ENCODE measurements at regions not wholly inside any gene's neighbourhood (a gene's known extent, or its start where the extent isn't known, plus 50 kb on each side); places are given as distances from the start of the nearest gene placed in this dataset.

GRCh38 chr15:96146726-96147125 is 183.8 kb upstream of the NR2F2 start:
- TF ChIP-seq, protein P1, sequence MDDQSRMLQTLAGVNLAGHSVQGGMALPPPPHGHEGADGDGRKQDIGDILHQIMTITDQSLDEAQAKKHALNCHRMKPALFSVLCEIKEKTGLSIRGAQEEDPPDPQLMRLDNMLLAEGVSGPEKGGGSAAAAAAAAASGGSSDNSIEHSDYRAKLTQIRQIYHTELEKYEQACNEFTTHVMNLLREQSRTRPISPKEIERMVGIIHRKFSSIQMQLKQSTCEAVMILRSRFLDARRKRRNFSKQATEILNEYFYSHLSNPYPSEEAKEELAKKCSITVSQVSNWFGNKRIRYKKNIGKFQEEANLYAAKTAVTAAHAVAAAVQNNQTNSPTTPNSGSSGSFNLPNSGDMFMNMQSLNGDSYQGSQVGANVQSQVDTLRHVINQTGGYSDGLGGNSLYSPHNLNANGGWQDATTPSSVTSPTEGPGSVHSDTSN (IDR thresholded peaks at IDR 0.05): no peak
- TF ChIP-seq EZH2phosphoT487 (IDR thresholded peaks at IDR 0.05; ENCODE audit: borderline replicate concordance, low read depth) (no peak), MXI1 (IDR thresholded peaks at IDR 0.05; ENCODE audit: low read depth, low read length) (no peak), MEF2A (IDR thresholded peaks at IDR 0.05; ENCODE audit: borderline replicate concordance, low read depth) (no peak), TEAD4 (IDR thresholded peaks at IDR 0.05; ENCODE audit: borderline replicate concordance, insufficient read depth) (no peak), RCOR1 (IDR thresholded peaks at IDR 0.05; ENCODE audit: low read length) (no peak), FOXJ3 (CRISPR knock-in tag; IDR thresholded peaks at IDR 0.05) (no peak), ELF1 (IDR thresholded peaks at IDR 0.05) (no peak), POLR2AphosphoS5 (IDR thresholded peaks at IDR 0.05; ENCODE audit: low read depth, low read length) (no peak), MAX (IDR thresholded peaks at IDR 0.05; ENCODE audit: low read depth) (no peak), GATA2 (CRISPR knock-in tag; IDR thresholded peaks at IDR 0.05) (no peak), GABPA (IDR thresholded peaks at IDR 0.05; ENCODE audit: low read depth) (no peak)
- TF ChIP-seq, protein P2, sequence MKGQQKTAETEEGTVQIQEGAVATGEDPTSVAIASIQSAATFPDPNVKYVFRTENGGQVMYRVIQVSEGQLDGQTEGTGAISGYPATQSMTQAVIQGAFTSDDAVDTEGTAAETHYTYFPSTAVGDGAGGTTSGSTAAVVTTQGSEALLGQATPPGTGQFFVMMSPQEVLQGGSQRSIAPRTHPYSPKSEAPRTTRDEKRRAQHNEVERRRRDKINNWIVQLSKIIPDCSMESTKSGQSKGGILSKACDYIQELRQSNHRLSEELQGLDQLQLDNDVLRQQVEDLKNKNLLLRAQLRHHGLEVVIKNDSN (IDR thresholded peaks at IDR 0.05; ENCODE audit: borderline replicate concordance, low read depth): no peak
- TF ChIP-seq, protein P3, sequence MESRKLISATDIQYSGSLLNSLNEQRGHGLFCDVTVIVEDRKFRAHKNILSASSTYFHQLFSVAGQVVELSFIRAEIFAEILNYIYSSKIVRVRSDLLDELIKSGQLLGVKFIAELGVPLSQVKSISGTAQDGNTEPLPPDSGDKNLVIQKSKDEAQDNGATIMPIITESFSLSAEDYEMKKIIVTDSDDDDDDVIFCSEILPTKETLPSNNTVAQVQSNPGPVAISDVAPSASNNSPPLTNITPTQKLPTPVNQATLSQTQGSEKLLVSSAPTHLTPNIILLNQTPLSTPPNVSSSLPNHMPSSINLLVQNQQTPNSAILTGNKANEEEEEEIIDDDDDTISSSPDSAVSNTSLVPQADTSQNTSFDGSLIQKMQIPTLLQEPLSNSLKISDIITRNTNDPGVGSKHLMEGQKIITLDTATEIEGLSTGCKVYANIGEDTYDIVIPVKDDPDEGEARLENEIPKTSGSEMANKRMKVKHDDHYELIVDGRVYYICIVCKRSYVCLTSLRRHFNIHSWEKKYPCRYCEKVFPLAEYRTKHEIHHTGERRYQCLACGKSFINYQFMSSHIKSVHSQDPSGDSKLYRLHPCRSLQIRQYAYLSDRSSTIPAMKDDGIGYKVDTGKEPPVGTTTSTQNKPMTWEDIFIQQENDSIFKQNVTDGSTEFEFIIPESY (IDR thresholded peaks at IDR 0.05; ENCODE audit: borderline replicate concordance, low read depth): no peak
- TF ChIP-seq, protein P4, sequence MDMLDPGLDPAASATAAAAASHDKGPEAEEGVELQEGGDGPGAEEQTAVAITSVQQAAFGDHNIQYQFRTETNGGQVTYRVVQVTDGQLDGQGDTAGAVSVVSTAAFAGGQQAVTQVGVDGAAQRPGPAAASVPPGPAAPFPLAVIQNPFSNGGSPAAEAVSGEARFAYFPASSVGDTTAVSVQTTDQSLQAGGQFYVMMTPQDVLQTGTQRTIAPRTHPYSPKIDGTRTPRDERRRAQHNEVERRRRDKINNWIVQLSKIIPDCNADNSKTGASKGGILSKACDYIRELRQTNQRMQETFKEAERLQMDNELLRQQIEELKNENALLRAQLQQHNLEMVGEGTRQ (IDR thresholded peaks at IDR 0.05; ENCODE audit: borderline replicate concordance, low read depth, low read length): no peak
- TF ChIP-seq, protein P5, sequence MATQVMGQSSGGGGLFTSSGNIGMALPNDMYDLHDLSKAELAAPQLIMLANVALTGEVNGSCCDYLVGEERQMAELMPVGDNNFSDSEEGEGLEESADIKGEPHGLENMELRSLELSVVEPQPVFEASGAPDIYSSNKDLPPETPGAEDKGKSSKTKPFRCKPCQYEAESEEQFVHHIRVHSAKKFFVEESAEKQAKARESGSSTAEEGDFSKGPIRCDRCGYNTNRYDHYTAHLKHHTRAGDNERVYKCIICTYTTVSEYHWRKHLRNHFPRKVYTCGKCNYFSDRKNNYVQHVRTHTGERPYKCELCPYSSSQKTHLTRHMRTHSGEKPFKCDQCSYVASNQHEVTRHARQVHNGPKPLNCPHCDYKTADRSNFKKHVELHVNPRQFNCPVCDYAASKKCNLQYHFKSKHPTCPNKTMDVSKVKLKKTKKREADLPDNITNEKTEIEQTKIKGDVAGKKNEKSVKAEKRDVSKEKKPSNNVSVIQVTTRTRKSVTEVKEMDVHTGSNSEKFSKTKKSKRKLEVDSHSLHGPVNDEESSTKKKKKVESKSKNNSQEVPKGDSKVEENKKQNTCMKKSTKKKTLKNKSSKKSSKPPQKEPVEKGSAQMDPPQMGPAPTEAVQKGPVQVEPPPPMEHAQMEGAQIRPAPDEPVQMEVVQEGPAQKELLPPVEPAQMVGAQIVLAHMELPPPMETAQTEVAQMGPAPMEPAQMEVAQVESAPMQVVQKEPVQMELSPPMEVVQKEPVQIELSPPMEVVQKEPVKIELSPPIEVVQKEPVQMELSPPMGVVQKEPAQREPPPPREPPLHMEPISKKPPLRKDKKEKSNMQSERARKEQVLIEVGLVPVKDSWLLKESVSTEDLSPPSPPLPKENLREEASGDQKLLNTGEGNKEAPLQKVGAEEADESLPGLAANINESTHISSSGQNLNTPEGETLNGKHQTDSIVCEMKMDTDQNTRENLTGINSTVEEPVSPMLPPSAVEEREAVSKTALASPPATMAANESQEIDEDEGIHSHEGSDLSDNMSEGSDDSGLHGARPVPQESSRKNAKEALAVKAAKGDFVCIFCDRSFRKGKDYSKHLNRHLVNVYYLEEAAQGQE (IDR thresholded peaks at IDR 0.05; ENCODE audit: low read depth, low read length): no peak
- ChIA-PET POLR2A (no interaction called here), CTCF (no interaction called here)
- Histone ChIP-seq H3K36me3 (replicated peaks in 1 of 2; ENCODE audit: control insufficient read depth in 1 of 2, insufficient read depth in 2 of 2, low read length in 1 of 2) (no peaks in the 10 kb centered on the region), H2AFZ (ENCODE audit: low read depth) (no peak overlapping the region), H3K9ac (no peak overlapping the region), H3K27ac (ENCODE audit: low read depth in 2 of 2, low read length in 1 of 2) (no peak overlapping the region), H3F3A (replicated peaks; ENCODE audit: insufficient read depth) (no peaks in the 10 kb centered on the region), H3K9me2 (no peaks in the 10 kb centered on the region), H3K4me3 (ENCODE audit: low read depth in 2 of 2, low read length in 1 of 2) (no peak overlapping the region), H3K27me3 (ENCODE audit: insufficient read depth) (no peaks in the 10 kb centered on the region), H3K4me1 (ENCODE audit: control insufficient read depth in 1 of 2, insufficient read depth in 2 of 2, low read depth in 1 of 2, low read length in 1 of 2) (no peaks in the 10 kb centered on the region), H3K9me3 (no peaks in the 10 kb centered on the region), H3K4me2 (no peak overlapping the region), H3K79me2 (ENCODE audit: insufficient read depth) (no peaks in the 10 kb centered on the region), H4K20me1 (ENCODE audit: insufficient read depth) (no peaks in the 10 kb centered on the region)
- no peak for DNase-seq
- WGBS (ENCODE audit: low lambda C conversion rate): 5% methylated on average over 6 of the region's 6 CpGs
